ENCODE measurements at regions not wholly inside any gene's neighbourhood (a gene's known extent, or its start where the extent isn't known, plus 50 kb on each side); places are given as distances from the start of the nearest gene placed in this dataset.

DNA sequence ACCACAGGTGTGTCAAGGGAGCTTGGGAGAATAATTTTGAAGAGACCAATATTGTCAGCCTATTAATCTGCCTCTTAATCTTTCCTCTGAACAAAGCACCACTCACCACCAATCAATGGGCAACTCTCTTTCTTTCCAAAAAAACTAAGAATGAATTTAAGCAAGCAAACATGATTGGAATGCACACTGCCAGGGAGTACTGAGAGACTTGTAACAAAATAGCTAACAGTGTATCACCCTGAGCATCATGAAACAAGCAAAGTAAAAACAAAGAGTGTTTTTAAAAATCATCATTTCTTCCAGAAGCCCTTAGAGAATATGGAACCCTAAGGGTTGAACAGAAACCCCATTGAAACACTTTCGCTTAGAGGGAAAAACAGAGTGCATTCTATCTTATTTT lies 299.7 kb downstream of the DSEL start:
- no peak overlapping the region for H3K9ac ChIP-seq (ENCODE audit: low read length)
- H3K36me3 ChIP-seq (ENCODE audit: control insufficient read depth in 1 of 2, insufficient read depth in 2 of 2, low read length in 2 of 2) = no peaks in the 10 kb centered on the region
- H3K9me2 ChIP-seq (ENCODE audit: insufficient read depth) = no peaks in the 10 kb centered on the region
- no peak overlapping the region for H3K4me3 ChIP-seq (replicated peaks in 1 of 2; ENCODE audit: low read depth in 1 of 2, low read length in 2 of 2)
- BruUV-seq (replicated peaks) = no TSS peak
- peaks cover 0 to 2% of the 10 kb centered on the region in 2 experiments; a peak in 1 of 4 replicates for H3K9me3 ChIP-seq (ENCODE audit: control insufficient read depth in 1 of 2, insufficient read depth in 1 of 2, low read depth in 1 of 2, low read length in 2 of 2)
- no peak overlapping the region for H3K4me2 ChIP-seq (ENCODE audit: low read length)
- RAD21 ChIA-PET (ENCODE audit: low non-redundant PET in 1 of 2, low total read pairs in 2 of 2, uncharacterized antibody in 2 of 2, unreplicated experiment in 2 of 2) = no interaction called here
- no peaks in the 10 kb centered on the region for H3K4me1 ChIP-seq (ENCODE audit: control insufficient read depth in 1 of 2, insufficient read depth in 2 of 2, low read length in 2 of 2)
- intact Hi-C loops (cut with micrococcal nuclease) = loop anchor here (1.0 to 5.0 kb wide), 4 partner anchors 1405 to 1625 kb away; no protein-coding TSS in a partner anchor
- H2AFZ ChIP-seq (ENCODE audit: low read depth, low read length, poor library complexity, severe bottlenecking) = no peak overlapping the region
- DNase-seq (ENCODE audit: low read depth, low spot score) (no peak), ATAC-seq (no peak)
- no peaks in the 10 kb centered on the region for H3K27me3 ChIP-seq (ENCODE audit: insufficient read depth, low read length)
- TF ChIP-seq EZH2phosphoT487 (IDR thresholded peaks at IDR 0.05; ENCODE audit: borderline replicate concordance) (no peak), EGR1 (IDR thresholded peaks at IDR 0.05; ENCODE audit: low read depth) (no peak), ZFX (IDR thresholded peaks at IDR 0.05) (no peak), JUND (IDR thresholded peaks at IDR 0.05) (no peak), SIN3A (IDR thresholded peaks at IDR 0.05; ENCODE audit: low read depth) (no peak), YY1 (IDR thresholded peaks at IDR 0.05; ENCODE audit: extremely low read depth, insufficient replicate concordance, low read depth, low read length) (no peak), POLR2AphosphoS5 (IDR thresholded peaks at IDR 0.05; ENCODE audit: low read depth, low read length) (no peak), SRF (IDR thresholded peaks at IDR 0.05; ENCODE audit: low read depth) (no peak), CBX3 (IDR thresholded peaks at IDR 0.05; ENCODE audit: low read depth) (no peak), POLR2A (IDR thresholded peaks at IDR 0.05; ENCODE audit: borderline replicate concordance, extremely low read depth, insufficient read depth, insufficient read length) (no peak), SP1 (IDR thresholded peaks at IDR 0.05; ENCODE audit: low read depth) (no peak), ZNF274 (IDR thresholded peaks at IDR 0.05; ENCODE audit: low read depth, low read length) (no peak), FOSL1 (IDR thresholded peaks at IDR 0.05; ENCODE audit: low read depth) (no peak), TCF7L2 (IDR thresholded peaks at IDR 0.05; ENCODE audit: borderline replicate concordance, extremely low read depth, insufficient read depth, insufficient read length) (no peak), CEBPB (IDR thresholded peaks at IDR 0.05; ENCODE audit: low read depth) (no peak), ELF1 (IDR thresholded peaks at IDR 0.05; ENCODE audit: borderline replicate concordance, low read depth) (no peak)
- TF ChIP-seq, protein P1, sequence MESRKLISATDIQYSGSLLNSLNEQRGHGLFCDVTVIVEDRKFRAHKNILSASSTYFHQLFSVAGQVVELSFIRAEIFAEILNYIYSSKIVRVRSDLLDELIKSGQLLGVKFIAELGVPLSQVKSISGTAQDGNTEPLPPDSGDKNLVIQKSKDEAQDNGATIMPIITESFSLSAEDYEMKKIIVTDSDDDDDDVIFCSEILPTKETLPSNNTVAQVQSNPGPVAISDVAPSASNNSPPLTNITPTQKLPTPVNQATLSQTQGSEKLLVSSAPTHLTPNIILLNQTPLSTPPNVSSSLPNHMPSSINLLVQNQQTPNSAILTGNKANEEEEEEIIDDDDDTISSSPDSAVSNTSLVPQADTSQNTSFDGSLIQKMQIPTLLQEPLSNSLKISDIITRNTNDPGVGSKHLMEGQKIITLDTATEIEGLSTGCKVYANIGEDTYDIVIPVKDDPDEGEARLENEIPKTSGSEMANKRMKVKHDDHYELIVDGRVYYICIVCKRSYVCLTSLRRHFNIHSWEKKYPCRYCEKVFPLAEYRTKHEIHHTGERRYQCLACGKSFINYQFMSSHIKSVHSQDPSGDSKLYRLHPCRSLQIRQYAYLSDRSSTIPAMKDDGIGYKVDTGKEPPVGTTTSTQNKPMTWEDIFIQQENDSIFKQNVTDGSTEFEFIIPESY (IDR thresholded peaks at IDR 0.05; ENCODE audit: extremely low read depth, insufficient replicate concordance, low read length) = no peak
- TF ChIP-seq, protein P2, sequence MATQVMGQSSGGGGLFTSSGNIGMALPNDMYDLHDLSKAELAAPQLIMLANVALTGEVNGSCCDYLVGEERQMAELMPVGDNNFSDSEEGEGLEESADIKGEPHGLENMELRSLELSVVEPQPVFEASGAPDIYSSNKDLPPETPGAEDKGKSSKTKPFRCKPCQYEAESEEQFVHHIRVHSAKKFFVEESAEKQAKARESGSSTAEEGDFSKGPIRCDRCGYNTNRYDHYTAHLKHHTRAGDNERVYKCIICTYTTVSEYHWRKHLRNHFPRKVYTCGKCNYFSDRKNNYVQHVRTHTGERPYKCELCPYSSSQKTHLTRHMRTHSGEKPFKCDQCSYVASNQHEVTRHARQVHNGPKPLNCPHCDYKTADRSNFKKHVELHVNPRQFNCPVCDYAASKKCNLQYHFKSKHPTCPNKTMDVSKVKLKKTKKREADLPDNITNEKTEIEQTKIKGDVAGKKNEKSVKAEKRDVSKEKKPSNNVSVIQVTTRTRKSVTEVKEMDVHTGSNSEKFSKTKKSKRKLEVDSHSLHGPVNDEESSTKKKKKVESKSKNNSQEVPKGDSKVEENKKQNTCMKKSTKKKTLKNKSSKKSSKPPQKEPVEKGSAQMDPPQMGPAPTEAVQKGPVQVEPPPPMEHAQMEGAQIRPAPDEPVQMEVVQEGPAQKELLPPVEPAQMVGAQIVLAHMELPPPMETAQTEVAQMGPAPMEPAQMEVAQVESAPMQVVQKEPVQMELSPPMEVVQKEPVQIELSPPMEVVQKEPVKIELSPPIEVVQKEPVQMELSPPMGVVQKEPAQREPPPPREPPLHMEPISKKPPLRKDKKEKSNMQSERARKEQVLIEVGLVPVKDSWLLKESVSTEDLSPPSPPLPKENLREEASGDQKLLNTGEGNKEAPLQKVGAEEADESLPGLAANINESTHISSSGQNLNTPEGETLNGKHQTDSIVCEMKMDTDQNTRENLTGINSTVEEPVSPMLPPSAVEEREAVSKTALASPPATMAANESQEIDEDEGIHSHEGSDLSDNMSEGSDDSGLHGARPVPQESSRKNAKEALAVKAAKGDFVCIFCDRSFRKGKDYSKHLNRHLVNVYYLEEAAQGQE (IDR thresholded peaks at IDR 0.05; ENCODE audit: low read depth) = no peak
- TF ChIP-seq, protein P3, sequence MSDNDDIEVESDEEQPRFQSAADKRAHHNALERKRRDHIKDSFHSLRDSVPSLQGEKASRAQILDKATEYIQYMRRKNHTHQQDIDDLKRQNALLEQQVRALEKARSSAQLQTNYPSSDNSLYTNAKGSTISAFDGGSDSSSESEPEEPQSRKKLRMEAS (IDR thresholded peaks at IDR 0.05) = no peak
- H4K20me1 ChIP-seq (ENCODE audit: insufficient read depth) = no peaks in the 10 kb centered on the region
- no peaks in the 10 kb centered on the region for H3K79me2 ChIP-seq (ENCODE audit: insufficient read depth, low read length)
- POLR2A ChIA-PET = no interaction called here
- H3K27ac ChIP-seq (ENCODE audit: low read depth, low read length) = no peak overlapping the region
- CTCF ChIA-PET = no interaction called here

Measured in HCT116 (cell line).